HG03108 (cell line): ENCODE measurements at regions not wholly inside any gene's neighbourhood (a gene's known extent, or its start where the extent isn't known, plus 50 kb on each side); places are given as distances from the start of the nearest gene placed in this dataset.

Source experiments
- ATAC-seq: cut with Tn5 transposase; IDR thresholded peaks from one replicate; pipeline ENCODE4 v1.9.1; 2021; ENCODE audit warnings: moderate library complexity; ENCODE audit not compliant: unreplicated experiment

- ATAC-seq = no peak
Observed at GRCh38 chr13:21316376-21316775, 139.9 kb downstream of the MRPL57 start.

GRCh38 chr13:21318891-21319532, 140.1 kb downstream of the ZDHHC20 start:
- no peak for ATAC-seq

- ATAC-seq = no peak
Observed at GRCh38 chr13:21319869-21320641, 139.0 kb downstream of the ZDHHC20 start.

- ATAC-seq = no peak
Observed at GRCh38 chr13:21320642-21321034, 138.5 kb downstream of the ZDHHC20 start.

GRCh38 chr13:21321269-21321668, 137.8 kb downstream of the ZDHHC20 start:
- no peak for ATAC-seq

- no peak for ATAC-seq
Observed at GRCh38 chr13:21322327-21322965, 136.7 kb downstream of the ZDHHC20 start.
